Endothelial cell of umbilical vein (primary cell): ENCODE measurements at regions not wholly inside any gene's neighbourhood (a gene's known extent, or its start where the extent isn't known, plus 50 kb on each side); places are given as distances from the start of the nearest gene placed in this dataset.

ENCODE experiments used
- BruUV-seq: library from RNA; stranded (reverse); fragments of 400-500 nt; replicated peaks from 2 replicates; lab custom pipeline; 2021; lab: Mats Ljungman, UMichigan
- CTCF ChIA-PET: fragments of 300-600, 350-600 bp; sonication (Branson Sonifier 250); formaldehyde crosslinking; loops from one replicate; lab custom pipeline; 2021; ENCODE audit warnings: antibody characterized with exemption, inconsistent platforms; lab: Charles Lee
- POLR2A ChIA-PET: fragments of 300-600, 350-600 bp; sonication (Branson Sonifier 250); formaldehyde crosslinking; loops from one replicate; lab custom pipeline; 2021; ENCODE audit warnings: antibody characterized with exemption, inconsistent platforms; lab: Charles Lee
- DNase-seq: peaks from one replicate; pipeline ENCODE4 v3.0.0-alpha.2; 2011; ENCODE audit warnings: low read depth, low spot score
- FAIRE-seq: peaks from 2 replicates; lab custom pipeline; 2011; peaks lifted over from hg19 to GRCh38; lab: Jason Lieb, UNC
- H2AFZ ChIP-seq: 2 replicates; pipeline ENCODE4 v1.6.0; 2012; ENCODE audit warnings: low read depth, low read length, control low read depth, inconsistent platforms
- H3K27ac ChIP-seq: 2 replicates; pipeline ENCODE4 v1.5.1; 2011; ENCODE audit warnings: low read depth, mild to moderate bottlenecking, control low read depth, low read length, moderate library complexity; ENCODE audit not compliant: insufficient read depth
- H3K27me3 ChIP-seq, 2 experiments: 2 replicates each; pipeline versions ENCODE4 v1.6.0 to v1.6.1; 2011; ENCODE audit warnings: low read length in 2 of 2, mixed read lengths in 1 of 2; ENCODE audit not compliant: control insufficient read depth in 2 of 2, insufficient read depth in 2 of 2
- H3K36me3 ChIP-seq, 2 experiments: 2 replicates in 1 of 2; 3 replicates in 1 of 2; pipeline ENCODE4 v1.5.1; 2011; ENCODE audit warnings: low read length in 2 of 2, mild to moderate bottlenecking in 1 of 2, moderate library complexity in 1 of 2; ENCODE audit not compliant: control insufficient read depth in 2 of 2, insufficient read depth in 2 of 2; ENCODE audit errors: extremely low read depth in 1 of 2
- H3K4me1 ChIP-seq: 3 replicates; pipeline ENCODE4 v1.5.1; 2011; ENCODE audit warnings: mild to moderate bottlenecking, low read length; ENCODE audit not compliant: control insufficient read depth, insufficient read depth; ENCODE audit errors: extremely low read depth
- H3K4me2 ChIP-seq: 2 replicates; pipeline ENCODE4 v1.6.1; 2011; ENCODE audit warnings: low read length, control low read depth, mixed read lengths; ENCODE audit not compliant: insufficient read depth
- H3K4me3 ChIP-seq, 3 experiments: fragments of 200-600 bp in 1 of 3; sonication (generic), shearing (Covaris generic) in 1 of 3; replicated peaks in 1 of 3; 2 replicates each; pipeline ENCODE4 v1.5.1; 2011 to 2016; ENCODE audit warnings: control low read depth in 3 of 3, low read length in 3 of 3, mild to moderate bottlenecking in 2 of 3, inconsistent platforms in 1 of 3, low read depth in 1 of 3, moderate library complexity in 1 of 3; ENCODE audit not compliant: insufficient read depth in 1 of 3
- H3K79me2 ChIP-seq: 2 replicates; pipeline ENCODE4 v1.6.0; 2012; ENCODE audit warnings: low read length, inconsistent platforms; ENCODE audit not compliant: control insufficient read depth, insufficient read depth
- H3K9ac ChIP-seq: replicated peaks from 2 replicates; pipeline ENCODE3; 2011; ENCODE audit warnings: low read length, control low read depth; ENCODE audit not compliant: insufficient read depth; ENCODE audit errors: extremely low read depth
- H3K9me1 ChIP-seq: replicated peaks from 3 replicates; pipeline ENCODE4 v1.6.0; 2011; ENCODE audit warnings: mild to moderate bottlenecking, low read length; ENCODE audit not compliant: control insufficient read depth, insufficient read depth; ENCODE audit errors: extremely low read depth
- H3K9me3 ChIP-seq: replicated peaks from 2 replicates; pipeline ENCODE4 v1.5.1; 2012; ENCODE audit warnings: low read length, inconsistent platforms; ENCODE audit not compliant: control insufficient read depth, insufficient read depth
- H4K20me1 ChIP-seq: replicated peaks from 2 replicates; pipeline ENCODE3; 2011; ENCODE audit warnings: mild to moderate bottlenecking, low read length; ENCODE audit not compliant: control insufficient read depth, insufficient read depth; ENCODE audit errors: extremely low read depth
- CTCF ChIP-seq, 2 donors: IDR thresholded peaks; 1 replicate in 1 of 2; 2 replicates in 1 of 2; pipeline ENCODE4 v1.5.1; 2011; ENCODE audit warnings: low read length in 2 of 2, mild to moderate bottlenecking in 2 of 2, moderate library complexity in 2 of 2, control low read depth in 1 of 2, inconsistent platforms in 1 of 2, low read depth in 1 of 2; ENCODE audit not compliant: insufficient read depth in 1 of 2; ENCODE audit errors: extremely low read depth in 1 of 2
- EZH2 ChIP-seq: IDR thresholded peaks from 2 replicates; pipeline ENCODE4 v1.6.1; 2012; ENCODE audit warnings: borderline replicate concordance, low read depth, mild to moderate bottlenecking, moderate library complexity, low read length, inconsistent platforms; ENCODE audit not compliant: severe bottlenecking
- FOS ChIP-seq: IDR thresholded peaks from 2 replicates; pipeline ENCODE4 v1.6.1; 2011; ENCODE audit warnings: mild to moderate bottlenecking, low read length, moderate library complexity, borderline replicate concordance; ENCODE audit not compliant: insufficient read depth
- JUN ChIP-seq: IDR thresholded peaks from 2 replicates; pipeline ENCODE4 v1.6.1; 2011; ENCODE audit warnings: borderline replicate concordance, low read depth; ENCODE audit not compliant: insufficient read length, insufficient read depth
- MAX ChIP-seq: IDR thresholded peaks from 2 replicates; pipeline ENCODE4 v1.6.1; 2011; ENCODE audit not compliant: insufficient read depth, insufficient read length
- MYC ChIP-seq: IDR thresholded peaks from one replicate; pipeline ENCODE4 v1.6.1; 2011; ENCODE audit warnings: mild to moderate bottlenecking, low read depth, low read length
- POLR2A ChIP-seq: IDR thresholded peaks from 2 replicates; pipeline ENCODE4 v1.6.1; 2012; ENCODE audit warnings: low read depth, mild to moderate bottlenecking, control low read depth, low read length
- POLR2AphosphoS5 ChIP-seq: IDR thresholded peaks from 2 replicates; pipeline ENCODE4 v1.6.1; 2012; ENCODE audit warnings: low read depth, mild to moderate bottlenecking, control low read depth, low read length, moderate library complexity; ENCODE audit not compliant: insufficient read depth
- dilution Hi-C: fragments of 300-500 bp; cut with MboI; formaldehyde crosslinking; loops from one replicate; pipeline ENCODE4 v1.15.0; 2019; ENCODE audit warnings: low sequenced_read_pairs; ENCODE audit not compliant: extremely low pct_ligation_motif_present
- intact Hi-C: fragments of 100-400 bp; cut with micrococcal nuclease; formaldehyde crosslinking; loops from one replicate; pipeline ENCODE4 v1.10.0; 2022

- CTCF ChIA-PET = no interaction called here
- intact Hi-C loops = no loop called here
Measured at GRCh38 chr18:65946777-65947176, 196.0 kb downstream of the CDH7 start.

More at GRCh38 chr18:65946777-65947176, 196.0 kb downstream of the CDH7 start:
- Histone ChIP-seq H3K4me2 (no peak overlapping the region), H4K20me1 (no peaks in the 10 kb centered on the region), H3K36me3 (no peaks in the 10 kb centered on the region), H3K79me2 (no peaks in the 10 kb centered on the region), H3K9ac (no peak overlapping the region), H3K27me3 (no peaks in the 10 kb centered on the region), H3K9me1 (no peaks in the 10 kb centered on the region), H3K27ac (no peak overlapping the region), H3K4me1 (no peaks in the 10 kb centered on the region), H3K4me3 (no peak overlapping the region), H3K9me3 (no peaks in the 10 kb centered on the region), H2AFZ (no peak overlapping the region)
- BruUV-seq = no TSS peak
- POLR2A ChIA-PET = no interaction called here
- FAIRE-seq (no peak), DNase-seq (no peak)
- TF ChIP-seq JUN (no peak), POLR2AphosphoS5 (no peak), CTCF (IDR thresholded peaks at IDR 0.05; ENCODE audit: extremely low read depth in 1 of 2, insufficient read depth in 1 of 2, low read depth in 1 of 2, low read length in 2 of 2) (no peak), POLR2A (no peak), FOS (no peak), MAX (no peak), MYC (no peak), EZH2 (no peak)
- dilution Hi-C loops = no loop called here
